Lower leg skin (tissue), 3 donors: ENCODE measurements at regions not wholly inside any gene's neighbourhood (a gene's known extent, or its start where the extent isn't known, plus 50 kb on each side); places are given as distances from the start of the nearest gene placed in this dataset.

Experiments
- POLR2A ChIP-seq, 2 donors: fragments of 450-650 bp; IDR thresholded peaks; one replicate each; pipeline ENCODE4 v1.6.1; 2016 to 2017; ENCODE audit warnings: antibody characterized with exemption in 2 of 2, mild to moderate bottlenecking in 1 of 2, moderate library complexity in 1 of 2
- TF ChIP-seq, protein P1 (sequence below), 3 donors: fragments of 450-650 bp; IDR thresholded peaks; one replicate each; pipeline ENCODE4 v1.5.1; 2016; ENCODE audit warnings: antibody characterized with exemption in 3 of 3, mild to moderate bottlenecking in 3 of 3, moderate library complexity in 2 of 3

DNA sequence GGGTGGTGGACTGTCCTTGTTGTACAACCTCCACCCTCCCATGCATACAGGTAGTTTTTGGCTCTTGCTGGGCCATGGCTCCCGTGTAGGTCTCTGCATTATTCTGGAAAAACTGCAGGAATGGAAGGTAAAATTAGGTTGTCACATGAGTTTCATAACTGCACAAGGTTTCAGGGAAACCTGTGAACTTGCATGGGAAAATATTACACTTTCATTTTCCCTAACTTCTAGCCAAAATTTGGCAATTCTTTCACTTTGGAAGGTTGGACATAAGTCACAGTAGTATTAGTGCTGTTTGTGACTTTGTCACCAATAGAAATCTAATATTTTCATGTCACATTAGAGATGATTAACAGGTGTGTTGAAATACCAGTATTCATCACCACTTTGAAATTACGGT is 118.1 kb upstream of the MGAT5 start:
- TF ChIP-seq, protein P1, sequence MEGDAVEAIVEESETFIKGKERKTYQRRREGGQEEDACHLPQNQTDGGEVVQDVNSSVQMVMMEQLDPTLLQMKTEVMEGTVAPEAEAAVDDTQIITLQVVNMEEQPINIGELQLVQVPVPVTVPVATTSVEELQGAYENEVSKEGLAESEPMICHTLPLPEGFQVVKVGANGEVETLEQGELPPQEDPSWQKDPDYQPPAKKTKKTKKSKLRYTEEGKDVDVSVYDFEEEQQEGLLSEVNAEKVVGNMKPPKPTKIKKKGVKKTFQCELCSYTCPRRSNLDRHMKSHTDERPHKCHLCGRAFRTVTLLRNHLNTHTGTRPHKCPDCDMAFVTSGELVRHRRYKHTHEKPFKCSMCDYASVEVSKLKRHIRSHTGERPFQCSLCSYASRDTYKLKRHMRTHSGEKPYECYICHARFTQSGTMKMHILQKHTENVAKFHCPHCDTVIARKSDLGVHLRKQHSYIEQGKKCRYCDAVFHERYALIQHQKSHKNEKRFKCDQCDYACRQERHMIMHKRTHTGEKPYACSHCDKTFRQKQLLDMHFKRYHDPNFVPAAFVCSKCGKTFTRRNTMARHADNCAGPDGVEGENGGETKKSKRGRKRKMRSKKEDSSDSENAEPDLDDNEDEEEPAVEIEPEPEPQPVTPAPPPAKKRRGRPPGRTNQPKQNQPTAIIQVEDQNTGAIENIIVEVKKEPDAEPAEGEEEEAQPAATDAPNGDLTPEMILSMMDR (IDR thresholded peaks at IDR 0.05): no peak
- no peak for TF ChIP-seq POLR2A (IDR thresholded peaks at IDR 0.05)
